HFF-Myc (cell line): ENCODE measurements at regions not wholly inside any gene's neighbourhood (a gene's known extent, or its start where the extent isn't known, plus 50 kb on each side); places are given as distances from the start of the nearest gene placed in this dataset.

Source experiments
- DNase-seq: peaks from one replicate; pipeline ENCODE4 v3.0.0-alpha.2; 2011; ENCODE audit warnings: low read depth; ENCODE audit errors: extremely low read depth
- H3K4me3 ChIP-seq: replicated peaks from 2 replicates; pipeline ENCODE4 v1.5.1; 2011; ENCODE audit warnings: low read depth, mild to moderate bottlenecking, control low read depth, low read length
- CTCF ChIP-seq: IDR thresholded peaks from 2 replicates; pipeline ENCODE4 v1.5.1; 2012; ENCODE audit warnings: mild to moderate bottlenecking, low read depth, low read length, control low read depth; ENCODE audit errors: missing control alignments

- DNase-seq: no peak
- TF ChIP-seq CTCF: no peak
- no peak overlapping the region for H3K4me3 ChIP-seq
These were observed 402.5 kb downstream of the PREX1 start for GRCh38 chr20:48425321-48425720.

- DNase-seq: no peak
- no peak overlapping the region for H3K4me3 ChIP-seq
- TF ChIP-seq CTCF: no peak
These were observed 405.4 kb downstream of the PREX1 start for GRCh38 chr20:48422242-48422960.

GRCh38 chr20:48421547-48421946, 406.3 kb downstream of the PREX1 start:
- no peak for TF ChIP-seq CTCF
- no peak for DNase-seq
- no peak overlapping the region for H3K4me3 ChIP-seq

- H3K4me3 ChIP-seq: no peak overlapping the region
- DNase-seq: no peak
- no peak for TF ChIP-seq CTCF
These were observed 407.6 kb downstream of the PREX1 start for GRCh38 chr20:48420176-48420575.

- no peak for TF ChIP-seq CTCF
- no peak for DNase-seq
- H3K4me3 ChIP-seq: no peak overlapping the region
These were observed 408.6 kb downstream of the PREX1 start for GRCh38 chr20:48419173-48419572.

- no peak for DNase-seq
- H3K4me3 ChIP-seq: no peak overlapping the region
- no peak for TF ChIP-seq CTCF
These were observed 411.8 kb downstream of the PREX1 start for GRCh38 chr20:48416002-48416401.

GRCh38 chr20:48414786-48415185, 413.0 kb downstream of the PREX1 start:
- no peak for DNase-seq
- no peak overlapping the region for H3K4me3 ChIP-seq
- TF ChIP-seq CTCF: no peak
